Cardiac fibroblast (primary cell): ENCODE measurements at regions not wholly inside any gene's neighbourhood (a gene's known extent, or its start where the extent isn't known, plus 50 kb on each side); places are given as distances from the start of the nearest gene placed in this dataset.

Source experiments
- DNase-seq, 2 donors: peaks; one replicate each; pipeline versions ENCODE4 v3.0.0 to v3.0.0-alpha.2; 2010; ENCODE audit warnings: low read depth in 2 of 2
- H3K4me3 ChIP-seq, 2 donors: replicated peaks in 1 of 2; 1 replicate in 1 of 2; 2 replicates in 1 of 2; pipeline ENCODE4 v1.5.1; 2011; ENCODE audit warnings: low read depth in 2 of 2, low read length in 2 of 2, mild to moderate bottlenecking in 2 of 2, moderate library complexity in 1 of 2
- CTCF ChIP-seq: IDR thresholded peaks from one replicate; pipeline ENCODE4 v1.5.1; 2011; ENCODE audit warnings: low read depth, mild to moderate bottlenecking, low read length, inconsistent platforms

GRCh38 chr4:120446051-120446567, 379.5 kb upstream of the MAD2L1 start:
- no peak overlapping the region for H3K4me3 ChIP-seq
- TF ChIP-seq CTCF: no peak
- DNase-seq: no peak

GRCh38 chr4:120445186-120445585, 378.5 kb upstream of the MAD2L1 start:
- H3K4me3 ChIP-seq: no peak overlapping the region
- DNase-seq: no peak
- no peak for TF ChIP-seq CTCF

- TF ChIP-seq CTCF: no peak
- no peak overlapping the region for H3K4me3 ChIP-seq
- peak; percentile 21 to 96 for DNase-seq
Measured at GRCh38 chr4:120443116-120443515, 376.5 kb upstream of the MAD2L1 start.

- no peak for DNase-seq
- no peak for TF ChIP-seq CTCF
- H3K4me3 ChIP-seq: no peak overlapping the region
Measured at GRCh38 chr4:120440730-120441129, 374.1 kb upstream of the MAD2L1 start.

GRCh38 chr4:120435179-120435578, 368.5 kb upstream of the MAD2L1 start:
- no peak overlapping the region for H3K4me3 ChIP-seq
- DNase-seq: no peak
- no peak for TF ChIP-seq CTCF

- H3K4me3 ChIP-seq: no peak overlapping the region
- DNase-seq: no peak
- no peak for TF ChIP-seq CTCF
Measured at GRCh38 chr4:120434756-120435155, 368.1 kb upstream of the MAD2L1 start.

- no peak for TF ChIP-seq CTCF
- DNase-seq: no peak
- H3K4me3 ChIP-seq: no peak overlapping the region
Measured at GRCh38 chr4:120432301-120432860, 365.7 kb upstream of the MAD2L1 start.
